Gastrocnemius medialis (tissue), 4 donors: ENCODE measurements at regions not wholly inside any gene's neighbourhood (a gene's known extent, or its start where the extent isn't known, plus 50 kb on each side); places are given as distances from the start of the nearest gene placed in this dataset.

Experiments used
- ATAC-seq, 2 donors: fragments of 150-250 bp; one replicate each; pipeline ENCODE4 v1.9.1; 2016
- DNase-seq, 2 donors: peaks; one replicate each; pipeline ENCODE4 v3.0.0-alpha.2; 2019
- H3K27ac ChIP-seq, 4 donors: fragments of 200-600 bp; sonication (generic); 1 replicate in 1 of 4; 2 replicates in 3 of 4; pipeline ENCODE4 v1.5.1; 2016 to 2018; ENCODE audit warnings: mild to moderate bottlenecking in 2 of 4, moderate library complexity in 1 of 4
- H3K27me3 ChIP-seq, 3 donors: fragments of 200-600 bp; sonication (generic) in 2 of 3; 1 replicate in 1 of 3; 2 replicates in 2 of 3; pipeline versions ENCODE4 v1.5.1 to v1.6.0; 2016 to 2019; ENCODE audit warnings: mild to moderate bottlenecking in 1 of 3, moderate library complexity in 1 of 3
- H3K36me3 ChIP-seq, 2 donors: fragments of 200-600 bp; sonication (generic) in 1 of 2; one replicate each; pipeline ENCODE4 v1.5.1; 2017 to 2018
- H3K4me1 ChIP-seq, 2 donors: fragments of 200-600 bp; sonication (generic) in 1 of 2; one replicate each; pipeline ENCODE4 v1.5.1; 2016 to 2017; ENCODE audit warnings: mild to moderate bottlenecking in 2 of 2
- H3K4me3 ChIP-seq, 4 donors: fragments of 200-600 bp; sonication (generic) in 3 of 4; 1 replicate in 1 of 4; 2 replicates in 3 of 4; pipeline ENCODE4 v1.5.1; 2016 to 2019; ENCODE audit warnings: mild to moderate bottlenecking in 2 of 4
- H3K9me3 ChIP-seq, 3 donors: fragments of 200-600 bp; sonication (generic) in 2 of 3; 1 replicate in 1 of 3; 2 replicates in 2 of 3; pipeline ENCODE4 v1.5.1; 2016 to 2019
- POLR2A ChIP-seq, 2 donors: fragments of 450-650 bp; IDR thresholded peaks; one replicate each; pipeline ENCODE4 v1.6.1; 2017; ENCODE audit warnings: antibody characterized with exemption in 2 of 2, mild to moderate bottlenecking in 2 of 2, moderate library complexity in 2 of 2
- in situ Hi-C, 4 donors: fragments of 200-750 bp; cut with MboI; loops; one replicate each; pipeline versions ENCODE4 v1.15.0 to v1.8.0; 2017; ENCODE audit warnings: low sequenced_read_pairs in 4 of 4
- intact Hi-C: fragments of 100-400 bp; cut with DNase I; formaldehyde crosslinking; loops from one replicate; pipeline ENCODE4 v1.15.1; 2023; ENCODE audit warnings: low total_unique reads
- TF ChIP-seq, protein P1 (sequence below), 5 experiments: fragments of 450-650 bp in 3 of 5; fragments of 200-600 bp in 2 of 5; sonication (generic) in 2 of 5; IDR thresholded peaks in 4 of 5; conservative IDR thresholded peaks in 1 of 5; 1 replicate in 4 of 5; 2 replicates in 1 of 5; pipeline ENCODE4 v1.5.1; 2016 to 2019; ENCODE audit warnings: antibody characterized with exemption in 5 of 5, mild to moderate bottlenecking in 3 of 5, moderate library complexity in 3 of 5

DNA sequence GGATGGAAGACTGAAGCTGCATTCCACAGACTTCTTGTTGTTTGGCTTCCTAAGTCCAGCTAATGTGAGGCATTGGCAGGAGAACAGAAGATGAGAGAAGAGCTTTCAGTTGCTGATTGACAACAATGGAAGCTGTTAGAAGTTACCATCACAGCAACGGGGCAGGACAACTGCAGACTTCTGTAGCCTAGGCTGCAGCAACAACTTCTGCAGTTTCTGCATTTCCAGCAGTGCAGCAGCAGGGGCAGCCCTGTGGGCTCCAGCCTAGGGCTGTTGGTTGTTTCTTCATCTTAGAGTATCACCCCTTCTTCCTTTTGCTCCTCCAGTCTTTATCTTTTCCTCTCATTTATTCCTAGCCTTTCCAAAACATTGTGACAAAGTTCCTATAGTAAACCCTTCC lies 528.8 kb upstream of the PTGER4 start:
- H3K27ac ChIP-seq, result no peak overlapping the region
- in situ Hi-C loops, result no loop called here

GRCh38 chr5:40141896-40142295 lies 537.8 kb upstream of the PTGER4 start:
- ATAC-seq, result no peak
- intact Hi-C loops, result no loop called here
- Histone ChIP-seq H3K27me3 (no peaks in the 10 kb centered on the region), H3K27ac (no peak overlapping the region), H3K9me3 (no peaks in the 10 kb centered on the region), H3K4me3 (no peak overlapping the region), H3K36me3 (no peaks in the 10 kb centered on the region), H3K4me1 (no peaks in the 10 kb centered on the region)
- in situ Hi-C loops, result no loop called here
- TF ChIP-seq, protein P1, sequence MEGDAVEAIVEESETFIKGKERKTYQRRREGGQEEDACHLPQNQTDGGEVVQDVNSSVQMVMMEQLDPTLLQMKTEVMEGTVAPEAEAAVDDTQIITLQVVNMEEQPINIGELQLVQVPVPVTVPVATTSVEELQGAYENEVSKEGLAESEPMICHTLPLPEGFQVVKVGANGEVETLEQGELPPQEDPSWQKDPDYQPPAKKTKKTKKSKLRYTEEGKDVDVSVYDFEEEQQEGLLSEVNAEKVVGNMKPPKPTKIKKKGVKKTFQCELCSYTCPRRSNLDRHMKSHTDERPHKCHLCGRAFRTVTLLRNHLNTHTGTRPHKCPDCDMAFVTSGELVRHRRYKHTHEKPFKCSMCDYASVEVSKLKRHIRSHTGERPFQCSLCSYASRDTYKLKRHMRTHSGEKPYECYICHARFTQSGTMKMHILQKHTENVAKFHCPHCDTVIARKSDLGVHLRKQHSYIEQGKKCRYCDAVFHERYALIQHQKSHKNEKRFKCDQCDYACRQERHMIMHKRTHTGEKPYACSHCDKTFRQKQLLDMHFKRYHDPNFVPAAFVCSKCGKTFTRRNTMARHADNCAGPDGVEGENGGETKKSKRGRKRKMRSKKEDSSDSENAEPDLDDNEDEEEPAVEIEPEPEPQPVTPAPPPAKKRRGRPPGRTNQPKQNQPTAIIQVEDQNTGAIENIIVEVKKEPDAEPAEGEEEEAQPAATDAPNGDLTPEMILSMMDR (IDR thresholded peaks at IDR 0.05 in 4 of 5, conservative IDR thresholded peaks at IDR 0.05 in 1 of 5), result no peak
- TF ChIP-seq POLR2A (IDR thresholded peaks at IDR 0.05), result no peak
- DNase-seq, result no peak

More for the DNA sequence above, 528.8 kb upstream of the PTGER4 start:
- no peak for ATAC-seq
- no peak for DNase-seq
- Histone ChIP-seq H3K36me3 (no peaks in the 10 kb centered on the region), H3K27me3 (no peaks in the 10 kb centered on the region), H3K9me3 (no peaks in the 10 kb centered on the region), H3K4me1 (no peaks in the 10 kb centered on the region), H3K4me3 (no peak overlapping the region)
- intact Hi-C loops, result no loop called here
- no peak for TF ChIP-seq POLR2A (IDR thresholded peaks at IDR 0.05)
- TF ChIP-seq, protein P1 (IDR thresholded peaks at IDR 0.05 in 4 of 5, conservative IDR thresholded peaks at IDR 0.05 in 1 of 5), result no peak

DNA sequence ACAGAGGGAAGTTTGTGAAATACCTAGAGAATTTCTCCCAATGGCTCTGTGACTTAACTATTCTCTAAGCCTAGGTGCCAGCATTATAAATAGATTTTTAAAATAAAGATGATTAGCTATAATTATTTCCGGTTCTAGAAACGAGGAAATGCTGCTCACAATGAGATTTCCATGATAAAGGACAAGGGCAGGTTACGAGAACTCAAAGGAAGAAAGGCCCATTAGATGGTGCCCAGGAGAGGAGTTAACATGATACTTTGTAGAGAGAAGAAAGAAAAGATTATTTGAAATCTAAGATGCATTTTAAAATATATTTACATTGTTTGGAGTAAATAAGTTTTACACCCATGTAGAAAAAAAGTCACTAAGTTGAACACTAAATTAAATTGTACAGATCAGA lies 538.3 kb upstream of the PTGER4 start:
- no peaks in the 10 kb centered on the region for H3K27me3 ChIP-seq
- TF ChIP-seq, protein P1 (IDR thresholded peaks at IDR 0.05 in 4 of 5, conservative IDR thresholded peaks at IDR 0.05 in 1 of 5), result no peak
- TF ChIP-seq POLR2A (IDR thresholded peaks at IDR 0.05), result no peak
- intact Hi-C loops (no loop called here), in situ Hi-C loops (no loop called here)
- no peak overlapping the region for H3K4me3 ChIP-seq
- H3K9me3 ChIP-seq, result no peaks in the 10 kb centered on the region
- no peaks in the 10 kb centered on the region for H3K4me1 ChIP-seq
- DNase-seq (no peak), ATAC-seq (no peak)
- no peak overlapping the region for H3K27ac ChIP-seq
- H3K36me3 ChIP-seq, result no peaks in the 10 kb centered on the region

GRCh38 chr5:40137223-40137622 lies 542.5 kb upstream of the PTGER4 start:
- no peaks in the 10 kb centered on the region for H3K36me3 ChIP-seq
- H3K27ac ChIP-seq, result no peak overlapping the region
- H3K4me1 ChIP-seq, result no peaks in the 10 kb centered on the region
- TF ChIP-seq, protein P1 (IDR thresholded peaks at IDR 0.05 in 4 of 5, conservative IDR thresholded peaks at IDR 0.05 in 1 of 5), result no peak
- TF ChIP-seq POLR2A (IDR thresholded peaks at IDR 0.05), result no peak
- no peak overlapping the region for H3K4me3 ChIP-seq
- DNase-seq (no peak), ATAC-seq (no peak)
- in situ Hi-C loops (no loop called here), intact Hi-C loops (no loop called here)
- H3K27me3 ChIP-seq, result no peaks in the 10 kb centered on the region
- H3K9me3 ChIP-seq, result no peaks in the 10 kb centered on the region

DNA sequence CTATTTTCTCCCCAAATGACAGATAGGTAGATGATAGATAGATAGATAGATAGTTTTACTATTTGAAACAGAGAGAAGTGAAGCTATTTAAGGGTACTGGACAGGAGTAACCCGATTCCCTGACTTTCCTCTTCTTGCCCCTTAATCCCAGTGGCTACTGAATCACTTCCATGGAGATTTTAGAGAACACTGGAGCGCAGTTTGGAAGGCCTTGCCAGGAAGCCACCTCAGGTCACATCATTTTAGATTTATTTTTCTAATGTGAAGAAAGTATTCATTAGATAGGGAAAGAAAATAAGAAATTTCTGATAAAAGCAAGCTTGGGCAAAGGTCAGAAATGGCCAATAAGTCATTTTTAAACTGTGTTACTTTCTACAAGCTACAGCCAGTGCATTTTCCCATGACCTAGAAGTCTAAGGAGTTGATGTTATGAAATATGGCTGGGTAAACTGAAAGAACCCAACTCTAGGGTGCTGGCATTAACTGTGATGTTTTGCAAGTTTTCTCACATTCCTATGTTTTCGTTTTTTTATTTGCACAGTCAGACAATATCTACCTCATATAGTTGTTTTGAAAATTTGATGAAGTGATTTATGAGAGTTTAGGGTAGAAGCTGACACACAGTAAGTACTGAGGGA lies 544.7 kb upstream of the PTGER4 start:
- DNase-seq, result no peak
- no peaks in the 10 kb centered on the region for H3K9me3 ChIP-seq
- H3K27ac ChIP-seq, result no peak overlapping the region
- TF ChIP-seq POLR2A (IDR thresholded peaks at IDR 0.05), result no peak
- TF ChIP-seq, protein P1 (IDR thresholded peaks at IDR 0.05 in 4 of 5, conservative IDR thresholded peaks at IDR 0.05 in 1 of 5), result no peak
- ATAC-seq, result peak in 1 of 2 donors; percentile 53
- H3K27me3 ChIP-seq, result no peaks in the 10 kb centered on the region
- H3K4me1 ChIP-seq, result no peaks in the 10 kb centered on the region
- intact Hi-C loops, result no loop called here
- in situ Hi-C loops, result no loop called here
- H3K36me3 ChIP-seq, result no peaks in the 10 kb centered on the region
- no peak overlapping the region for H3K4me3 ChIP-seq
